ENCODE measurements at regions not wholly inside any gene's neighbourhood (a gene's known extent, or its start where the extent isn't known, plus 50 kb on each side); places are given as distances from the start of the nearest gene placed in this dataset.

- Histone ChIP-seq H3K4me1 (no peaks in the 10 kb centered on the region), H3K36me3 (no peaks in the 10 kb centered on the region), H3K27me3 (no peaks in the 10 kb centered on the region), H3K4me3 (no peak overlapping the region), H3K27ac (no peak overlapping the region), H3K9me3 (no peaks in the 10 kb centered on the region)
- intact Hi-C loops (cut with DNase I) = no loop called here
- DNase-seq (ENCODE audit: extremely low spot score in 2 of 2) = no peak
- TF ChIP-seq CTCF (IDR thresholded peaks at IDR 0.05) (no peak), POLR2AphosphoS5 (IDR thresholded peaks at IDR 0.05; ENCODE audit: insufficient read depth in 1 of 2, low read depth in 1 of 2) (no peak), POLR2A (IDR thresholded peaks at IDR 0.05) (no peak)
These were observed 376.4 kb downstream of the HACE1 start for GRCh38 chr6:104483225-104483834.

GRCh38 chr6:104477569-104477968 is 382.1 kb downstream of the HACE1 start:
- Histone ChIP-seq H3K4me1 (no peaks in the 10 kb centered on the region), H3K4me3 (no peak overlapping the region), H3K9me3 (no peaks in the 10 kb centered on the region), H3K36me3 (no peaks in the 10 kb centered on the region), H3K27ac (no peak overlapping the region), H3K27me3 (no peaks in the 10 kb centered on the region)
- intact Hi-C loops (cut with DNase I) = no loop called here
- DNase-seq (ENCODE audit: extremely low spot score in 2 of 2) = no peak
- TF ChIP-seq CTCF (IDR thresholded peaks at IDR 0.05) = no peak
- TF ChIP-seq POLR2AphosphoS5 (IDR thresholded peaks at IDR 0.05; ENCODE audit: insufficient read depth in 1 of 2, low read depth in 1 of 2) = no peak
- no peak for TF ChIP-seq POLR2A (IDR thresholded peaks at IDR 0.05)

GRCh38 chr6:104473021-104473429 is 386.7 kb downstream of the HACE1 start:
- no peaks in the 10 kb centered on the region for H3K27me3 ChIP-seq
- no peaks in the 10 kb centered on the region for H3K36me3 ChIP-seq
- H3K27ac ChIP-seq = no peak overlapping the region
- no peak for DNase-seq (ENCODE audit: extremely low spot score in 2 of 2)
- no peak overlapping the region for H3K4me3 ChIP-seq
- TF ChIP-seq POLR2A (IDR thresholded peaks at IDR 0.05) = no peak
- no peak for TF ChIP-seq CTCF (IDR thresholded peaks at IDR 0.05)
- H3K9me3 ChIP-seq = no peaks in the 10 kb centered on the region
- no peaks in the 10 kb centered on the region for H3K4me1 ChIP-seq
- intact Hi-C loops (cut with DNase I) = no loop called here

- no peaks in the 10 kb centered on the region for H3K9me3 ChIP-seq
- no peak overlapping the region for H3K27ac ChIP-seq
- no peaks in the 10 kb centered on the region for H3K4me1 ChIP-seq
- H3K36me3 ChIP-seq = no peaks in the 10 kb centered on the region
- H3K4me3 ChIP-seq = no peak overlapping the region
- intact Hi-C loops (cut with DNase I) = no loop called here
- TF ChIP-seq POLR2A (IDR thresholded peaks at IDR 0.05) (no peak), CTCF (IDR thresholded peaks at IDR 0.05) (no peak), POLR2AphosphoS5 (IDR thresholded peaks at IDR 0.05; ENCODE audit: insufficient read depth in 1 of 2, low read depth in 1 of 2) (no peak)
- H3K27me3 ChIP-seq = no peaks in the 10 kb centered on the region
- DNase-seq (ENCODE audit: extremely low spot score in 2 of 2) = no peak
These were observed 387.5 kb downstream of the HACE1 start for GRCh38 chr6:104472021-104472901.

- no peak for DNase-seq (ENCODE audit: extremely low spot score in 2 of 2)
- Histone ChIP-seq H3K27ac (no peak overlapping the region), H3K36me3 (no peaks in the 10 kb centered on the region), H3K4me3 (no peak overlapping the region), H3K9me3 (no peaks in the 10 kb centered on the region), H3K4me1 (no peaks in the 10 kb centered on the region), H3K27me3 (no peaks in the 10 kb centered on the region)
- intact Hi-C loops (cut with DNase I) = no loop called here
- TF ChIP-seq POLR2AphosphoS5 (IDR thresholded peaks at IDR 0.05; ENCODE audit: insufficient read depth in 1 of 2, low read depth in 1 of 2) (no peak), POLR2A (IDR thresholded peaks at IDR 0.05) (no peak), CTCF (IDR thresholded peaks at IDR 0.05) (no peak)
These were observed 393.4 kb downstream of the HACE1 start for GRCh38 chr6:104466306-104466705.
